ENCODE measurements at regions not wholly inside any gene's neighbourhood (a gene's known extent, or its start where the extent isn't known, plus 50 kb on each side); places are given as distances from the start of the nearest gene placed in this dataset.

- TF ChIP-seq CTCF (IDR thresholded peaks at IDR 0.05) (no peak), POLR2A (IDR thresholded peaks at IDR 0.05) (no peak)
These were observed 1695.6 kb upstream of the ACO1 start for GRCh38 chr9:30688801-30689200.

All from sigmoid colon (tissue), 3 donors.